ENCODE measurements at regions not wholly inside any gene's neighbourhood (a gene's known extent, or its start where the extent isn't known, plus 50 kb on each side); places are given as distances from the start of the nearest gene placed in this dataset.

DNA sequence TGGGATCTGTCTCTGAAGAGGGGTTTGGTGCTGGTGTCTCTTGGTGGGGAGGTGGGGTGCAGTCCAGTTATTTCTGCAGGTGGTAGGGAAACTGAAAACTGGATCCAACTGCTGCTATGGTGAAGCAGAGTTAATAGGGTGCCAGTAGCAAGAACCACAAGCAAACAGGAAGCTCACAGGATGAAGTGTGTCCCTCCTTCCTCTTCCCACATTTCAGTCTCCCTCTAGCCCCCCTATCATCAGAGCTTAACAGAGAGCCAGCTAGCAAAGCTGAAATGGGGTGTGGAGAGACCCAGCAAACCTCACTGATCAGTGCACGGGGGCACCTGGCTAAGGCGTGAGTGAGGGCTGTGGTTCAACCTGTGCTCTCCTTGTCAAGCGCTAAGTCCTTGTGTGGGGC lies 69.1 kb upstream of the C12orf71 start:
- no peak overlapping the region for H3K4me3 ChIP-seq (replicated peaks; ENCODE audit: low read depth, low read length)
- TF ChIP-seq CTCF (IDR thresholded peaks at IDR 0.05; ENCODE audit: low read length, missing control alignments): no peak
- DNase-seq (ENCODE audit: low read depth): no peak

- DNase-seq (ENCODE audit: low read depth): no peak
- no peak for TF ChIP-seq CTCF (IDR thresholded peaks at IDR 0.05; ENCODE audit: low read length, missing control alignments)
- H3K4me3 ChIP-seq (replicated peaks; ENCODE audit: low read depth, low read length): no peak overlapping the region
Measured at GRCh38 chr12:27158297-27158696, 75.9 kb upstream of the C12orf71 start.

DNA sequence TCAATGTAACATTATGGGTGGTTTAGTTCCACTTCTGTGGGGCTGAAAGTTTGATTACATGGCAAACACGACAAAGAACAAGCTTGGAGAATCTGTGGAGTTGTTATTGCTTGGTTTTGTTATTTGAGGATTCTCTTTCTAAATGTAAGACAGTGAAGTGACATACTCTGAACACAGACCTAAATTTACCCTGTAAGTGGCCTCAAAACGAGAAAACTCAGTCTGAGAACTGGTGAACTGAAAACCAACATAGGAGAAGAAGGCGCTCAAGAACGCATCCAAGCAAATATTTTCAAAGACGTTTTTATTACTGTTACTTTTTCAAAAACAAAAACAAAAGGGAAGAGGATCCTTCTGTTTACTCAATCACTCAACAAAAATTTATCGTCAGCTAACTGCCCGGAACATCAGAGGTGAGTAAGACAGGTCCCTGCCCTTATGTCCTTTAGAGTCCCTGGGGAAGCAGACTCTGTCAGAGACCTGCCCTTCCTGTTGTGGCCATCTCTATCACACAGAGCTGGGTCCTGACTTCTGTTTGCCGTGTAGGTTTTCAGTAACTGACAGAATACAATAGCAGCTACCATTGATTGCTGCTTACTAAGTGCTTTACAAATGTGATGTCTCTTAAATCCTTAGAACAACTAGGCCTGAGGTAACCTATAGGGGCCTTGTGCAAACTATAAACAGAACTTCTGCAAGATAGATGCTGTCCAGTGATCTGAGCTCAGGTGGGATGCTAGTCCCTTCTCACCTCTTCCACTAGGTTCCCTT lies 79.3 kb upstream of the C12orf71 start:
- no peak for DNase-seq (ENCODE audit: low read depth)
- H3K4me3 ChIP-seq (replicated peaks; ENCODE audit: low read depth, low read length): no peak overlapping the region
- TF ChIP-seq CTCF (IDR thresholded peaks at IDR 0.05; ENCODE audit: low read length, missing control alignments): no peak

DNA sequence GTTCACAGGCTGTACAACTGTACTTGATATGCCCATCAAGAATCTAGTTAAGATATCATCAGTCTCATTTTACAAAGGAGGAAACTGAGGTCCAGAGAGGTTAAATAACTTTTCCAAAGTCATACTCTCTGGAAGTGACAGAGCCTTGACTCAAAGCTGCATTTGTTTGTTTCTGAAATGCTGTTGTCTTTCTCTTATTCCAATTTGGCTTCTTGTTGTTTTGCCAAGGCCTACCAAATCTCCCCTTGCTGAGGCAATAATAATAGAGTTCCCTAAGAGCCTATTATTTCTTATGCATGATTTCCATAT lies 79.8 kb upstream of the C12orf71 start:
- no peak for TF ChIP-seq CTCF (IDR thresholded peaks at IDR 0.05; ENCODE audit: low read length, missing control alignments)
- DNase-seq (ENCODE audit: low read depth): no peak
- H3K4me3 ChIP-seq (replicated peaks; ENCODE audit: low read depth, low read length): no peak overlapping the region

GRCh38 chr12:27163048-27163715 lies 80.8 kb upstream of the C12orf71 start:
- H3K4me3 ChIP-seq (replicated peaks; ENCODE audit: low read depth, low read length): no peak overlapping the region
- DNase-seq (ENCODE audit: low read depth): no peak
- TF ChIP-seq CTCF (IDR thresholded peaks at IDR 0.05; ENCODE audit: low read length, missing control alignments): no peak

GRCh38 chr12:27163894-27164293 lies 80.2 kb upstream of the STK38L start:
- H3K4me3 ChIP-seq (replicated peaks; ENCODE audit: low read depth, low read length): no peak overlapping the region
- DNase-seq (ENCODE audit: low read depth): no peak
- no peak for TF ChIP-seq CTCF (IDR thresholded peaks at IDR 0.05; ENCODE audit: low read length, missing control alignments)
